ENCODE measurements at regions not wholly inside any gene's neighbourhood (a gene's known extent, or its start where the extent isn't known, plus 50 kb on each side); places are given as distances from the start of the nearest gene placed in this dataset.

DNA sequence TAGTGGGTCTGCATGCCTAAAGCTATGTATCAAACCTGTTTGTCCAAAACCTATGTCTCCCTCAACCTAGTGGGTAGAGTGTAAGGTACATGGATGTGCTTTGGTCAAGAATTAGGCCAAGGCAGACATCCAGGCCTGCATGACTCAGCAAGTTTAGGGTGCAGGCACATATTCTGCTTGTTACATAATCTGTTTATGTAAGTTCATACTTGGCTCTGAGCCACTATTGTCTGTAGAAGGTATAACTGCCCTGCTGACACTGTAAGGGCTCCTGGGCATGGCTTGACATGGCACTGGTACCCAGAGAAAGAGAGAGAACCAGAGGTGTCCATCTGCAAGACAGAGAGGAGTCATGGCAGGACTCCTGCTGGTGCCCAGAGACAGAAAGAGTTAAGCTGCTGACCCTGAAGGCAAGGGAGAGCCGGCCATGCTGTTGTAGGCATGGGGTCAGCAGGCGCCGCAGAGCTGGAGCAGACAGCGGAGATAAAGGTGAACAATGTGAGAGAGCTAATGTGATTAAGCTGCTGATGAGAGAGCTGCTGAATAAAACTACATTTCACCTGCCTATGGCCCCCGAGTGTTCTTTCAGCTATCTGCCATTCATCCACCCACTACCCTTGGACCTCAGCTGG lies 118.5 kb upstream of the TMEM106B start:
- TF ChIP-seq EZH2 (IDR thresholded peaks at IDR 0.05; ENCODE audit: low read depth): no peak
- no peak for TF ChIP-seq CTCF (conservative IDR thresholded peaks at IDR 0.05)

Measured in PC-9 (cell line).